GM19023 (cell line): ENCODE measurements at regions not wholly inside any gene's neighbourhood (a gene's known extent, or its start where the extent isn't known, plus 50 kb on each side); places are given as distances from the start of the nearest gene placed in this dataset.

Experiments used
- ATAC-seq: cut with Tn5 transposase; IDR thresholded peaks from one replicate; pipeline ENCODE4 v1.9.1; 2021; ENCODE audit warnings: mild to moderate bottlenecking, moderate library complexity; ENCODE audit not compliant: unreplicated experiment

DNA sequence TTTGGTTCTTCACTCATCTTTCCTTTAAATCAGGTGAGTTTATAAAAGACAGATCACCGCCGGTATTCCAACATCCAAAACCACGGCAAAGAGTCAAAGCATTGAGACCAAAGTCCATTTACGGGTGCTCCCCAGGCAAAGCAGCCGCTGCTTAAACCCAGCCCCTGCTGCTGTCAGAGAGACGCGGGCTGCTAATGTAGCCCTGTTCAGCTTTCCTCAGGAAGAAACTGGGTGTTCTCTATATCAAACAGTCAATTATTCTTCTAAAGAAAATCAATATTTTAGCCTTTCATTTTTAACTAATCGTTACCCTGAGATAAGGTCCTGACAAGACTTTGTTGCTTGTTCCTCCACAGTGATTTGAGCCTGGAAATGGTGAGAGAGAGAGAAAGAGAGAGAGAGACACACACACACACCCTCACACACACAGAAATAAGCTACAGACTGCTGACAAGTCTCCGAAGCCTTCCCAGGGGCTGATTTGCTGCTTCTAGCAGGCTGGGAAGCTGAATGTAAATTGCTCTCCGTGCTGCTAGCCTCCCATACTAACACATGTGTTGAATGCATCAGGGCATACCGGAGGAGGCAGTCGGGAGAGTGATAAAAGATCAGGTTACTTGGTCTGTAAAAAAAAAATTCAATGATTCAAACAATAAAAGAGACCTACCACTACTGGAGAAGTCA, 183.0 kb upstream of the ANK3 start:
- ATAC-seq, result no peak

DNA sequence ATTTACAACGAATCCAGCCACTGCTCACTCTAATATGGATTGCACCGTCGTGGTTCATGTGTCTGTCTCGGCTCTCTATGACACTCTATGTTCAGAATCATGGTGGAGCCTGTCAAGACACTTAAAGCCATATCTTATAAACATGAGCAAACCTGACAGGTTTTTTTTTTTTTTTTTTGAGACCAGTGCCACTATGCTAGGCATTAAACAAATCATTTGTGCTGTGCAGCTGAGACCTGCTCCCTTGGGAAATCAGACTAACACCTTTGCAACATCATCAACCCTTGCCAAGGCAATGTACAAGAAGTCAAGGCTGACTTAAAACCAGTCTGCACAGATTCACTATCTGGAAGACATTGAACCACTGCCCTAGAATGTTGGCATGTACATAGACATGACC, 181.2 kb upstream of the ANK3 start:
- ATAC-seq, result no peak

DNA sequence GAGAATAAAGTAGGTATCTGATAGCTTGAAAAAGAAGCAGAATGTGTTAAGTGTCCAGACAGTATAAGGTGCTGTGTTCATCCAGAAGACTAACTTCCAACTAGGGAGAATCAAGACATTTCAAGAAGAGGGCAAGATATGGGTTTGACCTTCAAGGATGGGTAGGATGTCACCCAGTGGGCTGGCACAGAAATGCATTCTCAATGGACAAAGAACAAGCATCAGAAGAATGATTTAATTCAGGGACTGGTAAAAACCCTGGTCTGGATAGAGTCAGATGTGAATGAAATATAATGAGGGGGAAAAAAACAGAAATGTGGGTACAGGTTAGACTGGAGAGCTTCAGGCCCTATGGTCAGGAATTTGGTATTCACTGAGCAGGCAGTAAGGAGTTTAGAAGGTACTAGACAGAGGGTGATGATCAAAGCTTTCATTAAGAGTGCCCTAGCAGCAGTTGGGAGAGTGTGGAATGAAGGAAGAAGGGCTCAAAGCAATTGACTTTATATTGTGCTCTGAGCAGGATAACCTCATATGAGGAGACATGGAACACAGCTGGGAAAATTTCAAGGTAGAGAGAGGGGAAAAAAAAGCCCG, 180.7 kb upstream of the ANK3 start:
- ATAC-seq, result no peak

DNA sequence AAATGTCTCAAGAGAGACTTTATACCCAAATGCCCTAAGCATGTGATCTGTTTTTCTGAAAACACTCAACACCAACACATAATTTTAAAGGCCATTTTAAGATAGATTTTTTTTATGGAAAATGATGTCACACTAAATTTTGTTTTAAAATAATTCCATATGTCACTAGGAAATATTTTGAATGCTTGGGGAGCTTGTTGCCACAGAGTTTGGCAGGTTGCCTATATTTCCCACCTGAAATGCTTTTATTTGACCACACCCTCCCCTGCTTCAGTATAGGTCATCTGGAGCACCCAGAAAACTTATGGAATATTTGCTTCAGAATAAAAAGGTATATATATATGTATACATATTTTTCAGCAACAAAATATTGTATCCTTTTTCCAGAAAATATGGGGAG, 180.0 kb upstream of the ANK3 start:
- ATAC-seq, result no peak

DNA sequence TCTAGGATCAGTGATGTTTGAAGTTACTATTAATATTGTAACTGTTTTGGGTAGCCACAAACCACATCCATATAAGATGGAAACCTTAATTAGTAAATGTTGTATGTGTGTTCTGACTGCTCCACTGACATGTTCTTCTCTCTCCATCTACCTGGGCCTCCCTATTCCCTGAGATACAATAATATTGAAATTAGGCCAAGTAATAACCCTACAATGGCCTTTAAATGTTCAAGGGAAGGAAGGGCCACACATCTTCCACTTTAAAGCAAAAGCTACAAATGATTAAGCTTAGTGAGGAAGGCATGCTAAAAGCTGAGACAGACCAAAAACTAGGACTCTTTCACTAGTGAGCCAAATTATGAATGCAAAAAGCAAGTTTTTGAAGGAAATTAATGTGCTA, 176.4 kb upstream of the ANK3 start:
- no peak for ATAC-seq

DNA sequence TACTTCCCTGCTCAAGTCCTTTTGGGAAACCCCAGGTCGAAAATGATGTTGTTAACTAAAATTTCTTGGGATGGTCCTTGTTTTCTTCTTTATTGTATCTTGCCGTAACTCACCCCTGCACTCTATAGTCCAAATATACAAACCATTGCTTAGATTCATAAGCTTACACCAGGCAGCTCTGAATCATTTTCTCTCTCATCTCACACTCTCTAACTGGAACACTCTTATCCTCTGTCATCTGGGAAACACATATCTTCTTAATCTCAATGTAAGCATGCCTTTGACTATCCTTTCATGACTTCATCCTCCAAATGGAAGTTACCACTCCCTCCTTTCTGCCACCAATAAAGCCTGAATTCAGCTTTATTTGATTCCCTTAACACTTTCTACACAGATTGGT, 175.8 kb upstream of the ANK3 start:
- ATAC-seq, result no peak

DNA sequence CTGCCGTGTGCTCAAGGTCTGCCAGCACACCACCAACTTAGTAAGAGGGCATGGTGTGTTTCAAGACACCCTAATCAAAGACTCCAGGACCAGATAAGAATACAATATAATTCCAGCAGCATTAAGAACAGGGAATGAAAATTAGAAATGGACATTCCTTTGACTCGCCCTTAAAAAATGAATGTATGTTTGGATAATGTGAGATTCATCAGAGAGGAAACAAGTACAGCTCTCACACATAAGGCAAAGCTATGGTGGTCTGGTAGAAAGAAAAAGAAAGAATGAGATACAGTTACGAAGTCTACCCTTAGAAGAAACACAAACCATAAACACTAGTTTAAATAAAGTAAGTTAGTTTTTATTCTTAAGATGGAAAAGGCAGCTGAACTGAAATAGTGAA, 174.8 kb upstream of the ANK3 start:
- ATAC-seq, result no peak

DNA sequence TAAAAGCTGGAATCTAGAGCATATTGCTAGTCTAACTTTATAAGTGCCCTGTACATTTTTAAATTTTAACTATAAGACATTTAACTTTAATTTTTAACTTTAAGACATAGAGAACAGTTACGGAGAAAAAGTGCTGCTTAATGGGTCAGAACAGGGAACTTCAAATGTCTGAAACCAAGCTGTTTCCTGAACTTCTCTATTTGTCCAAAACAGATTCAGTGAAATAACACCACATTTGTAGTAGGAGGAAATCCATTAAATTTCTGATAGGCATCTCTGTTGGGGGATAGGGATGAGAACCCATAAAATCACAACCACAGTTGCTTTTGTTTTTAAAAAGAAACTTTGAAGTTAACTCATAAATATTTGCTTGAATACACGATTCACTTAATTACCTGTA, 170.8 kb upstream of the ANK3 start:
- no peak for ATAC-seq

DNA sequence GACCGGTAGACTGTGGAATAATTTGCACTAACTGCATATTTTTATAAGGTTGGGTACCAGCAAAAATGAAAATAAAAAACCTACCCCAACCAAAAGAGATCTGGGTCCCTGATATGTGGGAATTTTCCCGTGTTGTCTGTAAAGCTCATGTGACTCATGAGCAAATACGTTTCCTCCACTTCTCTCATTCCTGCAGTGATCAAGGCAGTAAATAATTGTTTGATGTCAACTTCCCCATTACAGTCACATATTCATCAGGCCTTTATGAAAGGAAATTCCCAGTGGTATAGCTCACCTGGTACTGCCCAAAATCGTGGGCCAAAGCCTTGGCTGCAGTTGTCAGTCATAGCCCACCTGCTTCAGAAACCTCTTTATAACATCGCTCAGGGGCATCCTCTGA, 166.0 kb upstream of the ANK3 start:
- ATAC-seq, result no peak

DNA sequence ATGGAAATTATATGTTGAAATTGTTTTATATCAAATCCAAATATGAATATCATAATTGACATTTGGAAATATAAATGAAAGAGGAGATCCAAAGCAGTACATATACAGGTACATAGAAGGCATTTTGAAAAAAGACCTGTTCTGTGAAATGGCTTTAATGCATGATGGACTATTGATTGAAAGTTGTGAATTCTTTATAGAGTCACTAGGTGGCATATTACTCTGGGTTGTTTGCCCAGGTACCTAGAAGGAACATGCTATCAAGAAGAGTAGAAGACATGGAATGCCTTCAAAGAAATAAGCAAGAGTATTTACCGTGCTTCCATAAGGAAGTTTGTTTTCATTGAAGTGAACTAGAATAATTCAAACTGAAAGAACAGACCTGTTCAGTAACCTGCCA, 160.0 kb upstream of the ANK3 start:
- ATAC-seq, result no peak

DNA sequence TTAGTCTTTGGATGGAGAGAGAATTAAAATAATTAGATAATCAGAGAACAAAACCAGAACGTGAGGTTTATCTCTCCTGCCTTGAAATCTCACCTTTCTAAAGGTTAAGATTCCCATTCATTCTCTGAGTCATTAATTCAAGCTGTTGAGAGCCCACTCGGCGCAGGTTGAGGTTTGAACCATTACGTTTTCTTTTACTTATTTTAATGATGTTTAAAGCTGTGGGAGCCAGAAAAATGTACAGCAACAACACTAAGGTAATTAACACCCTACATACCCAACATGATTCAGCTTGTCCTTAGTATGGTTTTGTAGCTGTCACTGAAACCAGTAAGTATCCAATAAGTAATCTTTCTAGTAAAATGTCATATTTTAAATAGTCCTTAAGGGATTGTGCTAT, 153.0 kb upstream of the ANK3 start:
- no peak for ATAC-seq

DNA sequence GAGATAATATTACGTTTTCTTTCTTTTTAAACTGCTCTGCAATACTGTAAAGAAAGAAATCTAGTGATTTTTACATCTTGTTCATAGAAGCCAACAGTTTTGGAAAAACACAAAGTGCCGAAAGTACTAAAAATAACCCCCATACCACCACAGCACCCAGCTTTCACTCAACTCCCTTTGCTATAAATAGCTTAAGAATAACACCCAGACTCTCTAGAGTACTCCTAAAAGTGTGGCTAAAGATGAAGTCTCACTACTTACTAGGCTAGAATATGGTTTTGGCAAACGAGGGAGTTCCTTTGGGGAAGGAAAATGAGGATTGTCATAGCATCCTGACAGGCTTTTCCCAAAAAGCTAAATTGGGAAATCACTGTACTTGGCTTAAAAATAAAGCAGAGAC, 151.8 kb upstream of the ANK3 start:
- no peak for ATAC-seq

DNA sequence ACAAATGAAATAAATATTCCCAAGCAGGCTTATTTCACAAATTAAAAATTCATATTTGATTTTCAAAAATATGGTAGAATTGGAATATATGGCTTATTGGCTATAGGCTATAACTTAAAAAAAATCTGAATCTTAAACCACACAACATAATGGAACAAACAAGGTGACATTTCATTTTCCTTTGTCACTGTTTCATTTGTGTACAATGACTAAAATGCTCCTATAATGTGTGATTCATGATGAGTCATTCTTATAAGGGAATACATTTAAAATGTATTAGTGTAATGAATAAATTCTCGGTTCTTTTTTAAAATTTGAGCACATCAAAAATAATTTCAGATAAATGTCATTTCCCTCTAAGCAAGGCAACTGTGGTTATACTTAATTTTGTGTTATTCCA, 148.0 kb upstream of the ANK3 start:
- no peak for ATAC-seq

DNA sequence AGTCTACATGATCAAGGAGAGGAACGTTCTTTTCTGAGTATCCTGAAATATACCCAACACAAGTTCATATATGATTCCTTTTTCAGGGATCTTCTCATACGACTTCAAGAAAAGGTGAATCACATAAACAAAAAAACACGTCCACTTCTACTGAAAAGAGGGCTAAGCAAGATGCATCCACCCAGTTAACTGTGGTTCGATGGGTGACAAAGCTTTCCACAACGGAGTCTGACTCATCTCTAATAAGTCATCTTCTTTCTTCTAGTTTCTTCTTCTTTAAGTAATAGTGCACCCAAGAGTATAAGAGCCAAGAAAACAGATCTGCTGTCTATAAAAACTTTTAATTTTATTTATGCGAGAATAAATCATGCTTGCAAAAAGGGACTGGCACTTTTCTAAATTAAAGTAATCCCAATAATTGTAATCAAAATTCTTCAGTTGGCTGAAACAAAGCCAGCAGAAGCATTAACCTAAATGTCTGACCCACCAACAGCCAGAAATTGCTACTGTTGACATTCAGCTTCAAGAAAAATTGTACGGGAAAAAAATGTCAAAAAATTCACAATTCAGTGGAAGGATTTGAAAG, 146.9 kb upstream of the ANK3 start:
- no peak for ATAC-seq

DNA sequence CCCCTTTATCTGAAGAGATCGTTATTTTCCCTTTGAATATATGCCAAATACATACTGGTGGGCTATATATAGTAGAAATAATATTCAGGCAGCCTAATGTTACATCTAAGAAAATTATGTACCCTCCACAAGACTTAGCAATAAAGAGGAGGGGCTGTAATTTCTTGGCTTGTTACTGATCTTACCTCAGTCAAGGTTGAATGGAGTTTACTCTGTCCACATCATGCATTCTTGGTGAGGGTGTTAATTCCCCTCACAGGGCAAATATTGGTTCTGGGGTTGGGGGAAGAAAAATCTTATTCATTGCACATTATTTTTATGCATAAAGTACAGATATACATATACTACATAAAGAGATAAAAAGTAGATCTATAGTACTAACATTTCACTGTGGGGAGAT, 145.8 kb upstream of the ANK3 start:
- no peak for ATAC-seq

DNA sequence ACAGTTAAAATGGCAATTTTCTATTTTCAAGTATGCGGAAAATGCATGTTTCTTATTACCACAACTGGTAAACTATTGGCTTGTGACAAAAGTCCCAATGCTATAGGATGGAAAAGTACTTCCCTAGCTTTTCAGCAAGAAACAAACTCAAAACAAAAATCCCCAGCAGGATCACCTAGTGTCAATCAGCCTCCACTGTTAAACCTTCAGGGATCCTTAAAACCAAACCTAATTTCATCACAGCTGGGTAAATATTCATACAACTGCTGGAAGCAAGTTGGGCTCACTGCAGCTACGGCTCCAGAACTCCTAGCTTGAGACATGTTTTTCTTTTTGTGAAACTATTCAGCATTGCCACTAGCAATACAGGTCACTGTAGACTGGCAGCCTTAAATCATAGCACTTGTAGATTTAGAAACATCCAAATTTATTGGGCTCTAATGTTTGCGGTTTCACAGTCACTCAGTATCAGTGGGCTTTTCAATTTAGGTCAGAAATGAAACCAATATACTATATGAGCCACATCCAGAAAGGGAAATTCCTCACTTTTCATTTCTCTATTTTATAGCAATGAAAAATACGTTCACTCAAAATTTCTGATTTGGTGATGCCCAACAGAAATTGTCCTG, 145.2 kb upstream of the ANK3 start:
- no peak for ATAC-seq

DNA sequence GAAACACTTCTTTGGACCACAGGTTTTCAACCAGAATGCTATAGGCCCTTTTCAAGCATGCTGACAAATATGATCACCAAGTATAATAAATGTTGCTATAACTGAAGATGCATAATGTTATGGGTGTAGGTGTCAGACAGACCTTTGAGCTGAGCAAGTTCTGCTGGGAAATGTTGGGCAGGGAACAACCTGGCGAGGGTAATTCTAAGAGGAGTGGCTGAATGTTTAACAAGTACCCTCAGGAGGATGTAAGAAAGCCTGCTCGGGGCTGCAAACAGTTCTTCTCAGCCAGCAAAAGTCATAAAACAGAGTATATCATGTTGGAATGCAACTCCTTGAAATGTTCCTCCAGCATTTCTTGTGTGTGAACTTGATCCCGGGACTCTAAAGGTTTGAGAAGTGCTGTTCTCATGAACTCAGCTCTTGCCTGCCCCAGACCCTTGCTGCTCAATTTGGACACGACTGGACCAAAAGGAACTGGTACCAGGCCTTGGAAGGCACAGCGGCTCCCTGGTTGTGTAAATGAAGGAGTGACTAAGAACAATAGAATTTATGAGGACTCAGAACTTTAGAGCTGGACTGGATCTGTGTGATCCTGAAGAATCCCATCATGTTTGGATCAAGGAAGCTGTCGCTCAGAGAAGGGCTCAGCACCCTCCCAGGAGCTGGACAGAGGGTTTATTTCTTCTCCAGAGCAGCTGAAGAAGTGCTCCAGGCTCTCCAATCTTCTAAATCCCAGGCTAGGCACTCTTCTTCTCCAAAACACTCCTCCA, 143.2 kb upstream of the ANK3 start:
- no peak for ATAC-seq

DNA sequence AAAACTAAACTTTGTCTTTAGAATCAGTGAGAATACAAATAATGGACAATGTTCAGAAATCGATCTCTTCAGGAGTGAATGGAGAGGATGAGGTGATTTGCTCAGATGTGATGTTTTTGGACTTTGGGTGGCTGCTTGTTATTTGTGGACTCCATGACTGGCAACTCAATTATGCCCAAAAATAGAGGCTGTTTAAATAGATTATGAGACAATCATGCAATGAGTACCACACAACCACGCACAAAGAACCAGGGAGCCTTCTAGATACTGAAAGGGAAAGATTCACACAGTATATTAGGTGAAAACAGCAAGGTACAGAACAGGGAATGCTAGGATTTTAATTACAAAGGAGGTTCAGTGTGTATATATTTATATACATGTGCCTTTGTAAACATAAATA, 141.3 kb upstream of the ANK3 start:
- no peak for ATAC-seq

DNA sequence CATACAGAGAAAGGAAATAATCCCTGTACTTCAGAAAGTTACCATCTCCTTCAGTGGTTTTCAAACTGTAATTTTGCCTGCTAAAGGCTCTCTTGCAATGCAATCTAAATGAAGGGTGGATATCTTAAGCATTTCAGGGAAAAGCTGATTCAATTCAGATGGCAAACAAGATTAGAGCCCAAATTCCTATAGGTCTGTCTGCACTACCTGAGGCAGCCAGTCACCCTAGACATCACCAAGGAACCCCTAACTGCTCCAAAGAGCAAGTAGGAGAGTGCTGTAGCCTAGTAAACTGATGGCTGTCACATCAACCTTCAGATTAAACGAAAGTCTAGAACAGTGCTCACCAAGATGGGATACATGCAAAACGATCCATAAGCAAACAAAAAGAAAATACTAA, 138.0 kb upstream of the ANK3 start:
- no peak for ATAC-seq

DNA sequence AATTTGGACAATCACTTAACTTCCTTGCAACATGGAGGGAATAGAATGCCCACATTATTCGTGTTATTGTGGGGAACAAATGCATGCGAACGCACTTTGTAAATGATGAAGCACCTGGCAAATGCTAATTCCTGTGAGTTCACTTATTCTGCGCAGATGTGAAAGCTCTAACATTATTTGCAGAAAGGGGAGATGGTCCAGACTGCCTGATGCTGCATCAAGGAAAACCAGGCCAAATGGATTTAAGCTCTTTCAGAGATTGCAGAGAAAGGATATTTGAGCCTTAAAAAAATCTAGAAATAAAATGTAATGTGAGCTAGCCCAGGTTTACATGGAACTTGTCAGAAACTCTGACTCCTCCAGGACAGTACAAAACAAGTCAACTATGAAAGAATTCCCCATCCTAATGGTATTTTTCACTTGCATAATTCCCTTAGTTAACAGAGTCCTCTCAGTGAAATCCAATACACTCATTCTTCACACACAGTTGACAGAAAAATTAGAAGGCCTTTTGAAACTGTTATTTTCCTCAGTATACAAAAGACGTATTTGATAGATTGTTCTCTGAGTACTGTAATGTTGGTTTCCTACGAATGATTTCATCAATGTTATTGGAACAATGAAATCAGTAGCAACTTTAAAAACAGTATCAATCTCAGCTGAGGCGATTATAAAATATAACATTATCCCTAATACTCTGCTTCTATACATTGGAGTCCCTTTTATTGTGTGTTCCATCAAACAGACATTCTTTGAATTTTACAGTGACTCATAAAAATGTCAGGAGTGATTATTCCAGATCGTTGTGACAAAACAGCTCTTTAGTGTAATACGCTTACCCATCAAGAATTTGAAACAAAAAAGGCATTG, 136.3 kb upstream of the ANK3 start:
- no peak for ATAC-seq

DNA sequence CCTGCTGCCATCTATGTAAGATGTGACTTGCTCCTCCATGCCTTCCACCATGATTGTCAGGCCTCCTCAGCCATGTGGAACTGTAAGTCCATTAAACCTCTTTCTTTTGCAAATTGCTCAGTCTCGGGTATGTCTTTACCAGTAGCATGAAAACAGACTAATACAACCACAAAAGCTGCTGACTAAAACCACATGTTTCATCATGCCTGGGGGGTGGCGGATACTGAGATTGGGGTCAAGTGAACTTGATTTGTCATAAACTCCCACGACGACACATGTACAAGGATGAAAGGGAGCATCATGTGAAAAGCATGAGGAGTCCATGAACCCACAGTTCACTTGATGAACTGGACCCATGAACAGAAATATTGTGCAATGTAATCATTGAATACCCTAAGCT, 134.9 kb upstream of the ANK3 start:
- ATAC-seq, result no peak
